Epithelial cell of proximal tubule (primary cell): ENCODE measurements at regions not wholly inside any gene's neighbourhood (a gene's known extent, or its start where the extent isn't known, plus 50 kb on each side); places are given as distances from the start of the nearest gene placed in this dataset.

Source experiments
- DNase-seq: peaks from one replicate; pipeline ENCODE4 v3.0.0-alpha.2; 2011; ENCODE audit warnings: low read depth
- H3K4me3 ChIP-seq: 2 replicates; pipeline ENCODE4 v1.5.1; 2011; ENCODE audit warnings: low read depth, mild to moderate bottlenecking, low read length
- CTCF ChIP-seq: conservative IDR thresholded peaks from 2 replicates; pipeline ENCODE4 v1.5.1; 2012; ENCODE audit warnings: low read depth, mild to moderate bottlenecking, low read length

- no peak overlapping the region for H3K4me3 ChIP-seq
- no peak for DNase-seq
- no peak for TF ChIP-seq CTCF
Observed at GRCh38 chr13:39110518-39111097, 72.4 kb downstream of the NHLRC3 start.

GRCh38 chr13:39111145-39111544 is 72.9 kb downstream of the NHLRC3 start:
- TF ChIP-seq CTCF, result no peak
- DNase-seq, result no peak
- H3K4me3 ChIP-seq, result no peak overlapping the region

GRCh38 chr13:39119422-39119821 is 81.2 kb downstream of the NHLRC3 start:
- DNase-seq, result no peak
- H3K4me3 ChIP-seq, result no peak overlapping the region
- TF ChIP-seq CTCF, result no peak

- DNase-seq, result no peak
- H3K4me3 ChIP-seq, result no peak overlapping the region
- TF ChIP-seq CTCF, result no peak
Observed at GRCh38 chr13:39123578-39123977, 85.3 kb downstream of the NHLRC3 start.

- TF ChIP-seq CTCF, result no peak
- no peak for DNase-seq
- H3K4me3 ChIP-seq, result no peak overlapping the region
Observed at GRCh38 chr13:39129213-39129612, 91.0 kb downstream of the NHLRC3 start.

GRCh38 chr13:39130301-39130700 is 92.0 kb downstream of the NHLRC3 start:
- DNase-seq, result no peak
- H3K4me3 ChIP-seq, result no peak overlapping the region
- no peak for TF ChIP-seq CTCF
